ENCODE measurements at regions not wholly inside any gene's neighbourhood (a gene's known extent, or its start where the extent isn't known, plus 50 kb on each side); places are given as distances from the start of the nearest gene placed in this dataset.

DNA sequence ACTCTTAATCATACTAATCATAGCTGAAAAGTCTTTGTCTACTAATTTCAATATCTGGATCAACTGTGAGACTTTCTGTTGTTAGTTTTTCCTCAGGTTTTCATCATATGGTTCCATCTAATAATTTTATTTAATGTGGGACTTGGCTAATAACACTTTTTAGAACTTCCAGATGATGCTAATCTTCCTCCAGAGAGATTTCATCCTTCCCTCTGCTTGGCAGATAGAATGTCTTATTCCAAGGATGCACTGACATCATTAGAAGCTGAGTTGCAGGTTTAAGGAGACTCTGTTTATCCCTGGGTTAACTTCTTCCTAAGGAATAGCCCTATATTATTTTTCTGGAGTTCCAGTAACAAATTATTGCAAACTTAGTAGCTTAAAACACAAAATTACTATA is 325.6 kb downstream of the COG6 start:
- DNase-seq: no peak

GRCh38 chr13:39982745-39983144 is 327.3 kb downstream of the COG6 start:
- DNase-seq: no peak

DNA sequence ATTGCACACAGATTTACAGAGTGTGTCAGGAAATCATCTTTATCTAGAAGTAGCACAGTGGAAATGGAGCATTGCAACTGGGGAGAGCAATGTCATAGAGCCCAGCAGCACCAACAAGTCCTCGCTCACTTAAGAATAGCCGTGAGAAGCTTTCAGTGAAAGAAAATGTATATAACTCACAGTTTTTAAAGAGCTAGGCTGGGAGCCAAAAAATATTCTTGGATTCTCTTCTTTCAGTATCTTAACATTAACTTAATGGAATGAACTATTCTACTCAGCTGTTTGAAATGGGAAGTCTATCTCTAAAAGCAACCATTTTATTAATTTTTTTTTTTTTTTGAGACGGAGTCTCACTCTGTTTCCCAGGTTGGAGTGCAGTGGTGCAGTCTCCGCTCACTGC is 329.6 kb downstream of the COG6 start:
- no peak for DNase-seq

- DNase-seq: no peak
Observed at GRCh38 chr13:39988351-39988750, 332.9 kb downstream of the COG6 start.

DNA sequence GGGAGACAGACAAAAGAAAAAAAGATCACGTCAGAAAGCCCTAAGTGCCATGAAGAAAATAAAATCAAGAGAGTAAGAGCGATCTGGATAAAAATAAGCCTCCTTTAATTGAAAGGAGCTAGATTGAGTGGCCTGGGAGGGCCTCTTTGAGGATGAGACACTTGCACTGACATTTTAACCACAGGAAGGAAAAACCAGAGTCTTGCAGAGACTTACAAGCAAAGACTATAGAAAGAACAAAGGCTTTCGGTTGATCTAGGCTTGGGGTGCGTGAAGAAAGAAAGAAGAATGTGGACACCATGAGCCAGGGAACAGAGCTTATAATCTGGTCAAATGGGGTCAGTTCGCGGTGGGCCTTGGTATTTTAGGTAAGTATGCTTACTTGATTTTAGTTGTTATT is 342.7 kb downstream of the COG6 start:
- DNase-seq: no peak

GRCh38 chr13:40002016-40002415 is 346.6 kb downstream of the COG6 start:
- DNase-seq: no peak

DNA sequence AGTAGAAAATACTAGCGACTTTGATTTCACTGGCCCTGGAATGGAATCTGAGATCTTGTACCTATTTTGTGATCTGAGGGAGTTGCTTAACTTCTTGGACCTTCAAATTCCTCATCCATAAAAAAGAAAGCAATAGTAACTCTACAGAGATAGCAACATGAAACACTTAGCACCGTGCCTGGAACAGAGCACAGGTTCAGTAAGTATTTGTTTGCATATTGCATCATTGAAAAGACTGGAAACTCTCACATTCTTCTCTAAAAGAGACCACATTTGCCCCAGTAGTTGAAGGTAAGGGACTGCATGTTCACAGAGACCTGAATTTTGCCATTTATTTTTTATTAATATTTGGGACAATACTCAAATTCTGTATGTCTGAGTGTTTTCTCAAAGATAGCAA is 358.1 kb downstream of the COG6 start:
- no peak for DNase-seq

DNA sequence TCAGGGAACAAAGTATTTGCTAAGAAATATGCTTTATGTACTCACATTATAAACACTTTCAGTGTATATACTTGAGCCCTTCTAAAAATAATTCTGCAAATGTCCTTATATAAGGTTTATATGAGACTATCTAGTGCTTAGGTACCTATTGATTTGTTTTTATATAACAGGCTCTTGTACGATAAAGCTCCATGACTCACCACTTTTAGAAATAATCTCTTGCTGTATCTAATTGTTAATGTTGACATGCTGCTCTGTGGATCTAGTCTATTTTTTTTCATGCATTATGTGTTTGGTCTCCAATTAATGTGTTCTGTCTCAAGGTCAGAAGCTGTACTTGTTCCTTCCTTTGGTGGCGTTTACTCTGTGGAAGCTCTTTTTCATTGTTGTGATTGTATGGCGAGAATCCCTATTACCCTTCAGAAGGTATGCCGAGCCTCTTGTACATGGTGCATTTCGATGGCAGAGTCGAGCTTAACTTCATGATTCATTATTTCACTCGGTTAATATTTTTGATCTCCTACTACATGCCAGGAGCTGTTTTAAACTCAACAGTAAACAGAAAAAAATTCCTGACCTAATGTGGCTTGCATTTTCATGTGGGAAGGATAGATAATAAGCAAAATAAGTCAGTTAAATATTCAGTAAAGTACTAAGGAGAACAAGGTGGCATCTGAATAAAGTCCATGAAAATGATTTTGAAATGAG is 361.6 kb downstream of the COG6 start:
- no peak for DNase-seq

DNA sequence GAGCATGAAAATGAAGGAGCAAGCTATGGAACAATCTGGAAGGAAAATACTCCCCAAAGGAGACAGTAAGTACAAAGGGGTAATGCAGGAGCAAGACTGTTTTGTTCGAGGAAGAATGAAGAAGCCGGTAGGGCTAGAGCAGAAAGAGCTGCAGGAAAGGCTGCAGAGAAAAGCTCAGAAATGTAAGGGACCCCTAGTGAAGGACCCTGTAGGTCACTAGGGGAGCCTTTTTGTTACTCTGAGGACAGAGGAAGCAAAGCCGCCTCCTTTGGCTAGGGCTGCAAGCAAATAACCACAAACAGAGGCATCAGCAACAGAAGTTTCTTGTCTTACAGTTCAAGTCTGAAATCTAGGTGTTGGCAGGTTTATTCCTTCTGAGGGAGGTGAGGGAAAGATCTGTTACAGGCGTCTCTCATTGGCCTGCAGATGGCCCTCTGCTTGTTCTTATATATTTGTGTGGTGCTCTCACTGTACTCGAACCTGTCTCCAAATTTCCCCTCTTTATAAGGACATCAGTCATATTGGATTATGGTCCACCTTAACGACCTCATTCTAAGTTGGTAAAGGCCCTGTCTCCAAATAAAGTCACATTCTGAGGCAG is 362.3 kb downstream of the COG6 start:
- DNase-seq: no peak

GRCh38 chr13:40023595-40024203 is 368.2 kb downstream of the COG6 start:
- no peak for DNase-seq

DNA sequence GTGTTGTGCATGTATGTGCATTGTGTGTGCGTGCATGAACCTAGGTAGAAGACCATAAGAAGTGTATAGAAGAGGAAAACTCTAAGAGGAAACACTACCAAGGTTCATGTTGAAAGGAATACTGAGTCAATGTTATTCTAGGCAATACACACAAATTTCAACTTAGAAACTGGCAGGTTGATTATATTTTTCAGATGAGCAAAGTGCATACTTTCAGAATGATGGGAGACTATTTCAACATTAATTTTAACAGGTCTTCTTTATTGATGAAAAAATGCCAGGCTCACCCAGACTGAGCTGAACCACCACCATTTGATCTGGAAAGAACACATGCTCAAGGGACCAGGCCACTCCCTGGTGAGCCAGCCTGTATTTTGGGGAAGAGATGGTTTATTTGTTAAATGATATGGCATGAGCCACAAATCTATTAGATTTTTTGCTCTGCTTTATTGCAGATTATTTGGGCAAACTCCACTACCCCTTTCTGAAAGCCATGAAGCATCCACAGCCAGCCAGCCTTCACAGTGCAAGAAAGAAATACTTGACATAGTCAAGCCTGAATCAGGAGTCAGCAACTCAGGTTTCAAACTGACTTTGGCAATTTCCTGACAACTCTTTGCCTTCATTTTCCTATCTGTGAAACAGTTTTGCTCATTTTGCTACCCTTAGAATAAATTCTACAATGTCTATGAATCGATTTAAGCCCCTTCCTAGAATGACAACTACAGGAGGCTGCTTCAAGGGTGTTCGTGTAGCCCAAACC is 368.9 kb downstream of the COG6 start:
- no peak for DNase-seq

GRCh38 chr13:40024967-40025714 is 369.7 kb downstream of the COG6 start:
- DNase-seq: no peak

GRCh38 chr13:40026174-40026585 is 370.7 kb downstream of the COG6 start:
- no peak for DNase-seq

DNA sequence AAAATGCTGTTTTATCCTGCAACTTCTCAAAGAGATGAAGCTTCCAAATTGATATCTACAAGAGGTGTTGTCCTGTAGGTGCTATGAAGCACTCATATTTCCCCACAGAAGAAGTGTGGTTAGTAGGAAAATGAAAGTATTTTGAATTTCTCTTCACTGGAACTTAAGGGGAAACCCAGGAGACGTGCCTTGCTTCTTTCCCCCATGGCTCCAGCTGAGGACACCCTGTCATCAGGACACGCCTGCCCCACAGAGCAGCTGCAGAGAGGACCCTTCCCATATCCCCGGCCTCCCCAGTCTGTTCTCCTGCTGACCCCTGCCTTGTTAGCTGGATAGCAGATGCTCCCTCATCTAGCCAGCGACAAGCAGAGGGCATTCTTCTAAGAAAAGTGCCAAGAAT is 371.3 kb downstream of the COG6 start:
- no peak for DNase-seq

DNA sequence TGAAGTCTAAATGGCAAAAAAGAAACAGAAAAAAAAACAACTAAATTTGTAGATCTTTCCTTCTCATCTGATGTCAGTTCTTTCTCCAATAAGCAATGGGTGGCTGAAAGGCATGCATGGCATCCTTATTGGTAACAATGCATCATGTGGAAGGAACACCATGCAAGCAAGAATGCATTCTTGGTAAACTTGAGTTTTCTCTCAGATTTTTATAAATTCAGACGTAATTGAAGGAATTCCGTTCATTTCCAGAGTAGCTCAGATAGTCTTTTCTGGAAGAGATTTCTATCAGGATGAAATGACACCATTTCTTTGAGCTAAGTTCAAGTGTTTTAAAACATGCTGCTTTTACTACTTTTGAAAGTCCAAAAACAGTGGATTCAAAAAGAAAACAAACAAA is 373.0 kb downstream of the COG6 start:
- no peak for DNase-seq

DNA sequence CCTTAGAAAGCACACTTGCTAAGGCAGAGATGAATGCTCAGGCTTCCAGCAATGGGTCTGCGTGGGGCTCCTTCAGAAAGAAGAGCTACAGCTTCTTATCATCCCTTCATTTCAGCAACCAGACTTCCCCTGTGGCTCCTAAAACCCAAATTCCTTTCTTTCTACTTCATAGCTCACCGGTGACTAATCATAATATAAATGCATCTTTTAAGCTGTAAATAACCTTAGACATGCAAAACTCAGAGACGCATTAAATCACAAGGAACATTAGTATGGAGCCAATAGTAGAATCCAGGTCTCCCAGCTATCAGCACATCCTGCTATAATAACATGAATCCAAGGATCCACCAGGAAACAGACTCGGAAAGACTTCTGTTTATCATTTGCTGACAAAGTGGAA is 375.6 kb downstream of the COG6 start:
- no peak for DNase-seq

GRCh38 chr13:40039061-40039460 is 383.6 kb downstream of the COG6 start:
- no peak for DNase-seq

DNA sequence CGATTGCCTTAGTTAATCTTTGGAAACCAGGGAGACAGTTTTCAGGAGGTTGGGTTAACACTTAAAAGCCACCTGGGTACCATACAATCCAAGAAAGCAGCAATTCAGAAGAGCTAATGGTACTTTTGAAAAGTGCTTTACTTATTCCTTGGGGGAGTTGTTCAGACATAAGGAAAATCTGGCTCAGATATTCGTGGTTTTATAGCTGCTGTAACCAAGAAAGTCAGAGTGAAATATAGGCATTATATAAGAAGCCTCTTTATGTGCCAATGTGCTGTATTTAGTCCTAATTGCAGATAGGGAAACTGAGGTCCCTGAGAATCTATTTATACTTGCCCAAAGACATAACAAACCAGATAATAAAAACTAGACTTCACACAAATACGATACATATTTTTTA is 387.5 kb downstream of the COG6 start:
- DNase-seq: no peak

GRCh38 chr13:40043764-40044163 is 388.3 kb downstream of the COG6 start:
- DNase-seq: no peak

DNA sequence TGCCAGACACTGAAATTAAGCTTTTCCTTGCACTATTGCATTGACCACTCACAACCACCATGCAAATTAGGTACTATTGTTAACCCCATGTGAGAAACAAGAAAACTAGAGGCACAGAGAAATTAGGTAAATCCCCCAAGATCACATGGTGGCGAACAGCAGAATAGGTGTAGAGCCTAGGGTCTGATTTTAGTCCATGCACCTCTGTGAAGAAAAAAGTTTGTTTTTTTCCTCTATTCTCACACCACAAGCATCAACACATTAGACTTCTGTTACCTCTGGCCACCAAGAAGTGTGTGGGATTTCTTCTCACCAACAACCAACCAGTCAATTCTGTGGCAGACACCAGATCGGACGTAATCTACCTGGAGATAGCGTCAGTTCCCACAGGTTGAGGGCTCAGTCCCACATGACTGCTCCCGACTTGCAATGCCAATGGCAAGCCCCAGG is 391.9 kb downstream of the COG6 start:
- DNase-seq: no peak

GRCh38 chr13:40048551-40048950 is 393.1 kb downstream of the COG6 start:
- no peak for DNase-seq

DNA sequence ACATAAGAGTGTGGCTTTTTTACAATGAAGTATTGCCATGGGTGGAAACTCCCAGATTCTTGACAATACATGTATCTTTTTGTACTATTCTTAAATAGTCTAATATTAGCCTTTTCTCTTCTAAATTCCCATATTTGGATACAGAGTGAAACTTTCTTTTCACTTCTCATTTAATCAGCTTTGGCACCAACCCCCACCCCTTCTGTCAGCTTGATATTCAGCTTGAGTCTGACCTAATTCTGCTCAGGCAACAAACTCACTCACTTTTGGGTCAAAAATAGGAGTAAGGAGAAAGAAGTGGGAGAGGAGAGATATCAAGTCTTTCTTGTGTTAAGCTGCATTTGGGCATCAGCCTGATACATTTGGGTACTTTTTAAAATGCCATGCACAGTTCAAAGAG is 397.5 kb downstream of the COG6 start:
- DNase-seq: no peak

- DNase-seq: no peak
Observed at GRCh38 chr13:40053401-40053800, 397.9 kb downstream of the COG6 start.
